Activated B cell treated with CpG ODN at 0.5 μM for 24 hours (primary cell): ENCODE measurements at regions not wholly inside any gene's neighbourhood (a gene's known extent, or its start where the extent isn't known, plus 50 kb on each side); places are given as distances from the start of the nearest gene placed in this dataset.

ENCODE experiments used
- ATAC-seq: fragments of 200-7000 bp; cut with Tn5 transposase; one replicate; pipeline ENCODE4 v1.10.0; 2021; ENCODE audit warnings: low read depth, mild to moderate bottlenecking, moderate library complexity
- CTCF ChIA-PET: fragments of 350-600 bp; sonication (Branson Sonifier 250); formaldehyde crosslinking; loops from one replicate; lab custom pipeline; 2021; ENCODE audit warnings: antibody characterized with exemption; lab: Charles Lee
- POLR2A ChIA-PET: fragments of 350-600 bp; sonication (Branson Sonifier 250); formaldehyde crosslinking; loops from one replicate; lab custom pipeline; 2021; ENCODE audit warnings: antibody characterized with exemption; lab: Charles Lee
- DNase-seq: peaks from one replicate; pipeline ENCODE4 v3.0.0; 2022
- H3K27ac Mint-ChIP-seq: one replicate; pipeline ENCODE4 v1.8.0; 2020; ENCODE audit warnings: mixed read lengths
- H3K27me3 Mint-ChIP-seq: one replicate; pipeline ENCODE4 v1.8.0; 2021; ENCODE audit warnings: mixed read lengths
- H3K36me3 Mint-ChIP-seq: one replicate; pipeline ENCODE4 v1.8.0; 2021; ENCODE audit warnings: low read depth, mixed read lengths
- H3K4me1 Mint-ChIP-seq: one replicate; pipeline ENCODE4 v1.8.0; 2021; ENCODE audit warnings: mixed read lengths
- H3K4me3 Mint-ChIP-seq: one replicate; pipeline ENCODE4 v1.8.0; 2020; ENCODE audit warnings: mild to moderate bottlenecking, mixed read lengths
- H3K9me3 Mint-ChIP-seq: one replicate; pipeline ENCODE4 v1.8.0; 2020; ENCODE audit warnings: mixed read lengths
- intact Hi-C: fragments of 100-400 bp; cut with micrococcal nuclease; formaldehyde crosslinking; loops from one replicate; pipeline ENCODE4 v1.15.1; 2024
- TF ChIP-seq, protein P1 (sequence below): fragments of 200-600 bp; IDR thresholded peaks from one replicate; pipeline ENCODE4 v1.8.0; 2022; ENCODE audit warnings: antibody characterized with exemption, mild to moderate bottlenecking

DNA sequence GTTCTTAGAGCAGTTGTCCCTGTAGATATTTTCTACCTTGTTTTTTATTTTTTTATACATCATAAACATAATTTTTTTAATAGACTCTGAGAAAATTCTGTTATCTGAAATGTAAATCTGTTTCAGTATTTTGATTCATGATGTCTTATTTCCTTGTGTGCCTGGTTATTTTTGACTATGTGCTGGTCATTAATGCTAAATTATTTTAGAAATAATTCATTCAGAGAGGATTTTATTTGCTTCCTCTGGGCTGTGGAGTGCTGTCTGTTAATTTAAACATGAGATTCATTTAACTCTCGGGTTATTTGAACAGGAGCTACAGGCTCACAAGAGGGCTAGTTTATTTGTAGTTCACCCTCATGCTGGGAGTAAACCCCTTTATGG is 124.3 kb upstream of the PITX1 start:
- ATAC-seq, result no peak
- peaks cover 24% of the 10 kb centered on the region for H3K27me3 Mint-ChIP-seq
- no peak for DNase-seq
- H3K9me3 Mint-ChIP-seq, result peaks cover 25% of the 10 kb centered on the region
- H3K36me3 Mint-ChIP-seq, result peaks cover 2% of the 10 kb centered on the region
- no peak overlapping the region for H3K4me3 Mint-ChIP-seq
- no peak overlapping the region for H3K27ac Mint-ChIP-seq
- ChIA-PET CTCF (no interaction called here), POLR2A (no interaction called here)
- H3K4me1 Mint-ChIP-seq, result no peaks in the 10 kb centered on the region
- TF ChIP-seq, protein P1, sequence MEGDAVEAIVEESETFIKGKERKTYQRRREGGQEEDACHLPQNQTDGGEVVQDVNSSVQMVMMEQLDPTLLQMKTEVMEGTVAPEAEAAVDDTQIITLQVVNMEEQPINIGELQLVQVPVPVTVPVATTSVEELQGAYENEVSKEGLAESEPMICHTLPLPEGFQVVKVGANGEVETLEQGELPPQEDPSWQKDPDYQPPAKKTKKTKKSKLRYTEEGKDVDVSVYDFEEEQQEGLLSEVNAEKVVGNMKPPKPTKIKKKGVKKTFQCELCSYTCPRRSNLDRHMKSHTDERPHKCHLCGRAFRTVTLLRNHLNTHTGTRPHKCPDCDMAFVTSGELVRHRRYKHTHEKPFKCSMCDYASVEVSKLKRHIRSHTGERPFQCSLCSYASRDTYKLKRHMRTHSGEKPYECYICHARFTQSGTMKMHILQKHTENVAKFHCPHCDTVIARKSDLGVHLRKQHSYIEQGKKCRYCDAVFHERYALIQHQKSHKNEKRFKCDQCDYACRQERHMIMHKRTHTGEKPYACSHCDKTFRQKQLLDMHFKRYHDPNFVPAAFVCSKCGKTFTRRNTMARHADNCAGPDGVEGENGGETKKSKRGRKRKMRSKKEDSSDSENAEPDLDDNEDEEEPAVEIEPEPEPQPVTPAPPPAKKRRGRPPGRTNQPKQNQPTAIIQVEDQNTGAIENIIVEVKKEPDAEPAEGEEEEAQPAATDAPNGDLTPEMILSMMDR, result no peak
- intact Hi-C loops, result no loop called here

DNA sequence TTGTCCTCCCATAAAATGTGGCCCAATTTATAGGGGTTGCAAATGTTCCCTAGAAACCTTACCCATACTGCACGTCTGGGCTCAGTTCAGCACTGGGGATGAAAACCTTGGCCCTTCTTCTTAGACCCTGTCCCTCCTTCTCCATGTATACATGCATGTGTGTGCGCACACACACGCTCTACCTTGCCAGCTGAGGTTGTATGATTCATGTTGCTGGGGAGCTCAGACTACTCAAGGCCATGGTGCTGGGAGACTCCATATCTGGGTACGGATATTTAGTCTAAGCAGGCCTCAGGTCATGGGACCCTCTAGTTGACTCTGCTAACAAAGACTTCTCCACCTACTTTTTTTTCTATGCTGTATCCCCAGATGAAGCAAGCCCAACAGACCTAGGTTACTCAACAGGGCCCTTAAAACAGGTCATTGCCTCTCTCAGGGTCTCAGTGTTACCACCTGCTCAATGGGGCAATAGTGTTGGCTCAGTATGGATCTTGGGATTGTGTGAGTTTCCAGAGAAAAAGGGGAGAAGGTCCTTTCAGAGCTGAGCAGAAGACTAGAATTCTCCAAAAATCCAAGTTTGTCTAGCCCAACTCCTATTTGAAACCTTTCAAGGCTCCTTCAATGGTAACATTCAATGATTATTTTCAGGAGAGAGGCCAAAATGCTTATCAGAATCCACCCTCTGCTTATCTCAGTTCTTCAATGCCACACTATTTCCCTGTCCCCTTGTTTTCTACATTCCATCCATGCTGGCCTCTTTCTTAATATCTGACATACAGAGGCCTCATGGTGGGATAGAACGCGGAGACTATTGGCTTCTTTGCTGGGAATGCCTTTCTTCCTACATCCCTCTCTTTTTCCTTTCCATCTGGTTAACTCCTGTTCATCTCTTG is 123.6 kb upstream of the PITX1 start:
- Mint-ChIP-seq H3K27me3 (peaks cover 24% of the 10 kb centered on the region), H3K4me3 (no peak overlapping the region), H3K4me1 (no peaks in the 10 kb centered on the region), H3K9me3 (peaks cover 25% of the 10 kb centered on the region), H3K36me3 (peaks cover 2% of the 10 kb centered on the region), H3K27ac (no peak overlapping the region)
- TF ChIP-seq, protein P1, result no peak
- ATAC-seq (no peak), DNase-seq (no peak)
- intact Hi-C loops, result no loop called here
- ChIA-PET POLR2A (no interaction called here), CTCF (no interaction called here)

DNA sequence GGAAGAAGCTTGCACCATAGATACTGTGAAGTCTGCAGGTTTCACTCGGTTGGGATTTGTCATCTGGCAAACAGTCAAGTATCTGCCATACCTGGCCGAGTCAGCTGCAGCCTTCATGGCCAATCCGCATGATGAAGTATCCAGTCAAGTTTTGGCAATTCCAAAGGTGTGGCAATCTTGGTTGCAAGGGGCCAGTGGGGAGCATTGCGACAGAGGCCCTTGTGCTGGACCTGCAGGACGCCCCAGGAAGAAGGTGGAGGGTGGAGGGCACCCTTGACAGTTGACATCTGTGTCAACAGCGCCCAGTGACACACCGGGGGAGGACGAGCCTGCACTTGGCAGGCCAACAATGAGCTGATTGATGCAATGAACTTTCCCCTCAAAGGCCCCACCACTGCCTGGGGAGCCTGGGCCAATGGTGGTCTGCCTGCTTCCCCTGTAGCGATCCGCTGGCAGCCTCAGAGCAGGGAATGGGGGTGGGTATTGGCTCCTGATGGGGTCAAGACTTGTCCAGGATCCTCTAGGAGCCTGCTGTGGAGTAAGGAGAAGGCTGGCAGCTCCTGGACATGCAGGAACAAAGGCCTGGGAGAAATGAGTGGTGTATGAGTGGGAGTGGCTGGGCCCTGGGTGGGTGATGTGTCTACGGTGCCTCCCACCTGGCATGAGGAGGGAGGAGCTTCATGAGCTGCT is 122.8 kb upstream of the PITX1 start:
- DNase-seq, result no peak

DNA sequence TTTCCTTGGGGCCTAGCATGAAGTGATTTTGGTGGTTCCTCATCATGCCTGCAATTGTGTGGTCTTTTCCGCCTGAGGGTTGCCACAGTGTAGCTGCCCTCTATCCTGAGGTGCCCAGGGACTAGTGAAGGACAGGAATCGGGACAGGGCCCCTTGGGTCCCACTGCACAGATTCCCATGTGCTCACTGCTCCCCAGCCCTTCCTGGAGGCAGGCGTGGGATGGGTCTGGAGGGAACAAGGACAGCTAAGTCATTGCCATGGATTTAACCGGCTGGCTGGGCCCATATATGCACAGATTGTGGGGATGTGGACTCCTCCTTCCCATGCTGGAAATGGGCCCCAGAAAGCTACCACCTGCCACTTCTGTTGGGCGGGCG is 122.3 kb upstream of the PITX1 start:
- ATAC-seq (no peak), DNase-seq (no peak)
- H3K4me1 Mint-ChIP-seq, result no peaks in the 10 kb centered on the region
- H3K36me3 Mint-ChIP-seq, result peaks cover 2% of the 10 kb centered on the region
- ChIA-PET CTCF (no interaction called here), POLR2A (no interaction called here)
- peaks cover 27% of the 10 kb centered on the region for H3K9me3 Mint-ChIP-seq
- H3K27ac Mint-ChIP-seq, result no peak overlapping the region
- no peak overlapping the region for H3K4me3 Mint-ChIP-seq
- H3K27me3 Mint-ChIP-seq, result peaks cover 27% of the 10 kb centered on the region
- intact Hi-C loops, result no loop called here
- TF ChIP-seq, protein P1, result no peak

More for the DNA sequence above, 122.8 kb upstream of the PITX1 start:
- no peak for ATAC-seq
- Mint-ChIP-seq H3K4me1 (no peaks in the 10 kb centered on the region), H3K9me3 (peaks cover 25% of the 10 kb centered on the region), H3K27ac (no peak overlapping the region), H3K4me3 (no peak overlapping the region), H3K36me3 (peaks cover 2% of the 10 kb centered on the region), H3K27me3 (peaks cover 24% of the 10 kb centered on the region)
- ChIA-PET POLR2A (no interaction called here), CTCF (no interaction called here)
- intact Hi-C loops, result no loop called here
- TF ChIP-seq, protein P1, result no peak

DNA sequence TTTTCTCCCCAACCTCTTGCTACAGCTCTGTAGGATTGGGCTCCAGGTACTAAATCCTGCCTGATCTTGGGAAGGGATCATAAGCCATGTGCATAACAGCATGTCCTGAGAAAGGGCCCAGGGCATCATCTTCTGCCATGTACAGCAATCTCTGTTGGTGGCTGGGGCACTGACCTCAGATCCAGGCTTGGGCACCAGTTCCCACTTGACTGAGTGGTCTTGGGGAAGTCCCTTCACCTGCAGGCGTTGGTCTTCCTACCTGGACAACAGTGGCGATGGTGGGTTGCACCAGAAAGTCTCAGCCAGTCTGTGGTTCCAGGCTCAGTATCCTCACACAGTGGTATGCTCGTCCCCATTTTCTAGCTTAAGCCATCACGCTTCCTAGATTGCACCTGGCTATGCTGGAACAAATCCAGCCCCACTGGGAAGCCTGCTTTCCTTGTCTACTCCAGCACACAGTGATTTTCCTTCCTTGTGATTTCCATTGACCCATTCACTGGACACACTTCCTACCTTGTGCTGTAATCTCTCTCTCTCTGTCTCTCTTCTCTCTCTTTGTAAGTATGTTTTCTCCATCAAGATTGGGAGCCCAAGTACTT is 121.7 kb upstream of the PITX1 start:
- POLR2A ChIA-PET, result no interaction called here
- peaks cover 2% of the 10 kb centered on the region for H3K36me3 Mint-ChIP-seq
- no peak for ATAC-seq

More for the DNA sequence above, 121.7 kb upstream of the PITX1 start:
- Mint-ChIP-seq H3K27ac (no peak overlapping the region), H3K4me1 (no peaks in the 10 kb centered on the region), H3K27me3 (peaks cover 25% of the 10 kb centered on the region), H3K4me3 (no peak overlapping the region), H3K9me3 (peaks cover 27% of the 10 kb centered on the region)
- no peak for DNase-seq
- TF ChIP-seq, protein P1, result no peak
- intact Hi-C loops, result no loop called here
- CTCF ChIA-PET, result no interaction called here
